ENCODE measurements at regions not wholly inside any gene's neighbourhood (a gene's known extent, or its start where the extent isn't known, plus 50 kb on each side); places are given as distances from the start of the nearest gene placed in this dataset.

- no peak overlapping the region for H3K4me3 ChIP-seq (ENCODE audit: control insufficient read depth, low read depth, low read length)
- no peak for DNase-seq (ENCODE audit: low read depth)
- TF ChIP-seq, protein P1, sequence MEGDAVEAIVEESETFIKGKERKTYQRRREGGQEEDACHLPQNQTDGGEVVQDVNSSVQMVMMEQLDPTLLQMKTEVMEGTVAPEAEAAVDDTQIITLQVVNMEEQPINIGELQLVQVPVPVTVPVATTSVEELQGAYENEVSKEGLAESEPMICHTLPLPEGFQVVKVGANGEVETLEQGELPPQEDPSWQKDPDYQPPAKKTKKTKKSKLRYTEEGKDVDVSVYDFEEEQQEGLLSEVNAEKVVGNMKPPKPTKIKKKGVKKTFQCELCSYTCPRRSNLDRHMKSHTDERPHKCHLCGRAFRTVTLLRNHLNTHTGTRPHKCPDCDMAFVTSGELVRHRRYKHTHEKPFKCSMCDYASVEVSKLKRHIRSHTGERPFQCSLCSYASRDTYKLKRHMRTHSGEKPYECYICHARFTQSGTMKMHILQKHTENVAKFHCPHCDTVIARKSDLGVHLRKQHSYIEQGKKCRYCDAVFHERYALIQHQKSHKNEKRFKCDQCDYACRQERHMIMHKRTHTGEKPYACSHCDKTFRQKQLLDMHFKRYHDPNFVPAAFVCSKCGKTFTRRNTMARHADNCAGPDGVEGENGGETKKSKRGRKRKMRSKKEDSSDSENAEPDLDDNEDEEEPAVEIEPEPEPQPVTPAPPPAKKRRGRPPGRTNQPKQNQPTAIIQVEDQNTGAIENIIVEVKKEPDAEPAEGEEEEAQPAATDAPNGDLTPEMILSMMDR (IDR thresholded peaks at IDR 0.05; ENCODE audit: control insufficient read depth, insufficient read depth, low read depth, low read length, missing control alignments) = no peak
Measured at GRCh38 chr3:31244929-31245817, 287.6 kb upstream of the STT3B start.

- no peak for DNase-seq (ENCODE audit: low read depth)
- TF ChIP-seq, protein P1 (IDR thresholded peaks at IDR 0.05; ENCODE audit: control insufficient read depth, insufficient read depth, low read depth, low read length, missing control alignments) = no peak
- H3K4me3 ChIP-seq (ENCODE audit: control insufficient read depth, low read depth, low read length) = no peak overlapping the region
Measured at GRCh38 chr3:31246293-31247062, 286.2 kb upstream of the STT3B start.

- H3K4me3 ChIP-seq (ENCODE audit: control insufficient read depth, low read depth, low read length) = no peak overlapping the region
- DNase-seq (ENCODE audit: low read depth) = no peak
- TF ChIP-seq, protein P1 (IDR thresholded peaks at IDR 0.05; ENCODE audit: control insufficient read depth, insufficient read depth, low read depth, low read length, missing control alignments) = no peak
Measured at GRCh38 chr3:31247063-31247447, 285.7 kb upstream of the STT3B start.

- TF ChIP-seq, protein P1 (IDR thresholded peaks at IDR 0.05; ENCODE audit: control insufficient read depth, insufficient read depth, low read depth, low read length, missing control alignments) = no peak
- no peak for DNase-seq (ENCODE audit: low read depth)
- H3K4me3 ChIP-seq (ENCODE audit: control insufficient read depth, low read depth, low read length) = no peak overlapping the region
Measured at GRCh38 chr3:31247850-31248562, 284.7 kb upstream of the STT3B start.

GRCh38 chr3:31248563-31248992 lies 284.1 kb upstream of the STT3B start:
- TF ChIP-seq, protein P1 (IDR thresholded peaks at IDR 0.05; ENCODE audit: control insufficient read depth, insufficient read depth, low read depth, low read length, missing control alignments) = no peak
- H3K4me3 ChIP-seq (ENCODE audit: control insufficient read depth, low read depth, low read length) = no peak overlapping the region
- DNase-seq (ENCODE audit: low read depth) = no peak

- TF ChIP-seq, protein P1 (IDR thresholded peaks at IDR 0.05; ENCODE audit: control insufficient read depth, insufficient read depth, low read depth, low read length, missing control alignments) = no peak
- no peak for DNase-seq (ENCODE audit: low read depth)
- H3K4me3 ChIP-seq (ENCODE audit: control insufficient read depth, low read depth, low read length) = no peak overlapping the region
Measured at GRCh38 chr3:31249545-31249944, 283.2 kb upstream of the STT3B start.
